RPMI7951 (cell line): ENCODE measurements at regions not wholly inside any gene's neighbourhood (a gene's known extent, or its start where the extent isn't known, plus 50 kb on each side); places are given as distances from the start of the nearest gene placed in this dataset.

Experiments
- DNase-seq: peaks from one replicate; pipeline ENCODE4 v3.0.0-alpha.2; 2012; ENCODE audit warnings: low read depth

DNA sequence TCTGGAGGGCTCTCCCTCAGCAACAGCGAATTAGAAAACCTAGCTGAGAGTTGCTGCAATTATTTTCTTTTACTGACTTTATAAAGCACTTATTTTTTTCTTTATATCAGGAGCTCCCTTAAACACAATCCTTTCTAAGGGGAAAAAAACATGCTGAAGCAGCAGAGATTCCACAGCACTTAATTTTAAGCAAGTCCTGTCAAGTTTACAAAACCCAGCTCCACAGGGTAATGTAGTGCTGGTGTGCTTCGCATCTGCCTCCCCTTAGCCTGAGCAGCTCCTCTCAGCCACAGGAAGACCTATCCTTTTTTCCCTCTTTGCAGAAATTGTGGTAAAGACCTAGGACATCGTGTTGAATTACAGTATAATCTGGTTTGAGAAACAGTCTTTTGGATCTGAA is 208.1 kb upstream of the SYNDIG1 start:
- DNase-seq, result no peak

- DNase-seq, result peak; percentile 89
Observed at GRCh38 chr20:24257171-24257570, 212.3 kb upstream of the SYNDIG1 start.

DNA sequence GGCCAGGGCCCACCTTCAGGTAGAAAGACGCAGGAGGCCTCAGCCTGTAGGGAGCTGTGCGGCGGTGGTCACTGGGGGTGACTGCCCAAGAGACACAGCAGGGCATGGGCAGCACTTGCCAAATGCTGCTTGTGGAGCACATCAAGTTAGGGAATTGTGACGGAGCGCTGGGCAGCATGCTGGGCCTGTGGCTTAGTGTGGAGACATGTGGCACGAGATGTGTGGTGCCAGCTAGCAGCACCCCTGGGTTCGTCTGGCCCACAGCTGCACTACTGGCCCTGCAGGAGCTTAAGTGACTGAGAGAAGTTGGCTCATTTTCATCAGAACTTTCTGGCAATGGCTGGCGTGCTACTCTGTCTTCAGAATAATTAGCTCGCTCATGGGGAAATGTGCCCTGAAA is 213.1 kb upstream of the SYNDIG1 start:
- no peak for DNase-seq

DNA sequence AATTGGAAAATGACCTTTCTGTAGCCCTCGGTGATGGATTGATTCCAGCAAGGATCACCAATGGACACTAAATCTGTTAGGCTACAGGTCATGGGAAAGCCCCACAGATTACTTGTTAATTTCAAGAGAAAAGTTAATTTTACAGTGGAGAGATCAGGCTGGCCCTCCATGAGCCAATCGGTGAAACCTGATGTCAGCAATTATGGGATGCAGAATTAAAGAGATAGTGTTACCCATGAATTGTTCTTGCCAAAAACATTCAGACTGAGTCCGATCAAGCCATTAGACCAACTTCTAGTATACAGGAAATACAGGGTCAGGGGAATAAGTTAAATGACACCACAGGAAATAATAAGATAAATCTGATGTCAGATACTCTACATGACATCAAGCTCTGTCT is 214.9 kb upstream of the SYNDIG1 start:
- no peak for DNase-seq

DNA sequence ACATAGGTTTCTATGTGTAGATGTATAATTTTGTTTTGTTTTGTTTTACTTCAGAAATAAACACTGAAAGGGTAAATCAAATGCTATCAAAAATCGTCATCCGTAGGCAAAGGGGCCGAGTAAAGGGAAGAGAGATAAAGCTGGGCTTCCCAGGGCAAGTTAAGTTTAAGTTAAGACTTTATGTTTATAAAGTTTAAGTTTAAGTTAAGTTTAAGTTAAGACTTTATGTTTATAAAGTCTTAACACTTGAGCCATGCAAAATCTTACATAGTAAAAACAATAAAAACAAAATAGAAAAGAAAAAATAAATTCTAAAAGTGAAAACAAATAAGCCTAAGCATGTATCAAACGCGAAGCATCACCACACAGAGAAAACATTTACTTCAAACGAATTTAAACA is 216.1 kb upstream of the SYNDIG1 start:
- no peak for DNase-seq

GRCh38 chr20:24245094-24245493 is 224.3 kb upstream of the SYNDIG1 start:
- DNase-seq, result no peak

GRCh38 chr20:24242763-24243162 is 226.7 kb upstream of the SYNDIG1 start:
- no peak for DNase-seq

- DNase-seq, result no peak
Observed at GRCh38 chr20:24241466-24241865, 228.0 kb upstream of the SYNDIG1 start.

- no peak for DNase-seq
Observed at GRCh38 chr20:24236963-24237362, 232.5 kb upstream of the SYNDIG1 start.

GRCh38 chr20:24236201-24236600 is 233.2 kb upstream of the SYNDIG1 start:
- DNase-seq, result peak; percentile 55

DNA sequence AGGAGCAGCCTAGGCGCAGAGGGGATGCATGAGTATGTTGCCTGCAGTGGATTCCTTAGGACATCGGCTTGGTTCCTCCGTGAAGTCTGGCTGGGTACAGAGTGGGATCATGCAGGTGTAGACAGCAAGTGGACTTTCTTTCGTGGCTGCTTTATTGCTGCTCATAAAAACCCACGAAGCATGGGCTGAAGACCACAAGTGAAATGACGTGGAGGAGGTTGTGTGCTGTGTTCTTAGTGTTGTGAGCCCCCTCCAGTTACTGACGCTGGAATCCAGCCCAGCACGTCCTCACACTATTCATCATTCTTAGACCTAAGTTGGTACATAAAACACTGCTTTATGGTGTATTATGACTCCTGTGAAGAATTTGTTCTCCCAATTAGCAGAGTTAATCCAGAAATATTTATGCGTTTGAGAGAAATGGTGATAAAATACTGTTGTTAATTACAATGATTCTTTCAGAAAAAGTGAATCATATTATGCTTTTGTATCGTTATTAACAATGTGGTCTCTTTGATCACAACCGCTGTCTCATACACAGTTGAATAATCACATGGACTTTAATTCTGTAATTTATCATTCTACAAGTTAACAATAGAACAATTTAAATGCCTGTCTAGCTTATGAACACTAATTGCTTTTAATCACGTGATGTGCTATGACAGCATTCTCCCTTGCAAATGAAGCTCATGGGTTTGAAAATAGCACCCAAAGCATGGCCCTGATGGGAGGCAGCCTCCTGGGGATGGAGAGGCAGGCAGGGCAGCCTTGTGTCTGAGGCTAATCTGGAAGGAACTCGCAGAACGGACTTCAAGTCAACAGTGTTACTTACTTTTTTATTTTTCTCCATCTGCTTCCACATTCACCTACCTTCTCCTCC is 233.9 kb upstream of the SYNDIG1 start:
- no peak for DNase-seq

DNA sequence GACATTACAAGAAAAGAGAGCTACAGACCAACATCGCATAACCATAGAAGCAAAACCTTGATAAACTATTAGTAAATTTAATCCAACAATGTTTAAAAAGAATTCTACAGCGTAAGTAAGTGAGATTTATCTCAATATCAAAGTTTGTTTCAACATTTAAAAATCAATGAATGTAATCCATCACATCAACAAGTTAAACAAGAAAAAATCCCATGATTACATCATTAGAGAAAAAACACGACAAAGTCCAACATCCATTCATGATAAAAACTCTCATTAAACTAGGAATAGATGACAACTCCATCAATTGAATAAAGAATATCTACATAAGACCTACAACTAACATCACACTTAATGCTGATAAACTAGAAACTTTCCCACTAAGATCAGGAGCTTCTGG is 239.0 kb upstream of the GGTLC1 start:
- no peak for DNase-seq

DNA sequence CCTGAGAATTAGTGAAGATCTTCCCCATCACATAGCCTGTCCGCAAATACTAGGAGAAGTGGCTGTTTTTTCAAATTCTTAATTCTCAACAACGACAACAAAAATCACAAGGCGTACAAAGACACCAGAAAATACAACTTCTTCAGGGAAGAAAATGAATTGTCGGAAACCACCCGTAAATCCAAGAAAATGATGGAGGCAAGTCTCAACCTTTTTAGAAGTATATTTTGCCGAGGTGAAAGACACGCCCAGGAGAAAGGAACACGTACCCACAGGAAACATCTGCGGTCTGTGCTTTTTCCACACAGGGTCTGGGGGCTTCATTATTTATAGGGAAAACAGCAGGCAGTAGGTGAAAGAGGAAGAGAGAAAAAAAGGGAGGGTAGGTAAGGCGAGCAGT is 223.9 kb upstream of the GGTLC1 start:
- DNase-seq, result no peak

- no peak for DNase-seq
Observed at GRCh38 chr20:24211972-24212371, 223.4 kb upstream of the GGTLC1 start.

GRCh38 chr20:24210356-24210755 is 221.8 kb upstream of the GGTLC1 start:
- no peak for DNase-seq

DNA sequence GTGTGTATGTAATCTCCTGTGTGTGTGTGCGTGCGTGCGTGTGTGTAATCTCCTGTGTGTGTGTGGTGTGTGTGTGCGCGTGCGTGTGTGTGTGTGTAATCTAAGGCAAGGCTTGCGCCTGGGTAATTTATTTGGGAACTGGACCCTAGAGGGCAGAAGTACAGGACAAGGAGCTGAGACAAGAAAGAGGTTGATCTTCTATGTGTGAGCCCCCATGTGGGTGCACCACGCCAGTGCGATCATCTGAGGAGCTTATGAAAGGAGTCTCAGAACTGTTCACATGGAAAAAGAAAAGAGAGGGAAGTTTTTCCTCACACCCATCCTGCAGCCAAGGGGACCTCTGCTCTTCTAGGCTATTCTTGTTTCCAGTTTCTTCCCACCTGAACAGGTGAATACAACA is 220.1 kb upstream of the GGTLC1 start:
- DNase-seq, result peak; percentile 37

GRCh38 chr20:24207803-24208300 is 219.3 kb upstream of the GGTLC1 start:
- DNase-seq, result no peak

DNA sequence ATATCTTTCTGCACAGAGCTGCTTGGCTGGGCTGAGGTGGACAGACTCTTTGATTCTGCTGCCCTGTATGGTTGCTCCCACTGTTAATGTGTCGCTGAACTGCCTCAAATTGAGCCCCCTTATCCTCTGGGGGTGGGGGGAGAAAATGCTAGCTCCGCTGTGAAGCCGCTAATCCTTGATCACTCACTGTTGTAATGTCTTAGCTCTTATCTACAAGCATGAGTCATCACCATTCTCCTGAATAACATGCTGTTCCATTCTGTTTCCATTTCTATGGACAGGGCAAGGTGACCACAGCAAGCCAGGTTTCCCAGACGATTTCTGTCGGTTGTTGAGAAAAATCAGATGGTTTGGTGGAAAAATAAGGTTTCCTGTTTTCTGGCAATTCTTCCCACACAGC is 218.4 kb upstream of the GGTLC1 start:
- DNase-seq, result peak; percentile 56

GRCh38 chr20:24203526-24204183 is 215.1 kb upstream of the GGTLC1 start:
- no peak for DNase-seq

DNA sequence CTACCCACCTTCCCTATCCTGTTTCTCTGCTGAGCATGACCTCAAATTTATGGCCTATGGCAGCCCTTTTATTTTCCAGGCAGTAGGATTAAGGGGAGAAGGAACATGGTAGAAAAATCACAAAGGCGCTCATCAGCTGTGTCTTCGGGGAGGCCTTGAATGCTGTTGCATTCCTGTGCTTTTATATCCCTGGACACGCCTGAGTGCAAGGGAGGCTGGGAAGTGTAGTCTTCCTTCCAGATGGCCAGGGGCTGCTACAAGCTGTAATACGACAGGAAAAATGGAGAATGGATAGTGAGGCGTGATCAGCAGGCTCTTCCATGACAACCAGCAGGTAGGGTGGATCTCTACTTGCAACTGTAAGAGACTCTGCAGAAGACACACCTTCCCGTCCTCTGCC is 210.9 kb upstream of the GGTLC1 start:
- DNase-seq, result no peak

- DNase-seq, result peak; percentile 76
Observed at GRCh38 chr20:24194143-24194542, 205.6 kb upstream of the GGTLC1 start.

DNA sequence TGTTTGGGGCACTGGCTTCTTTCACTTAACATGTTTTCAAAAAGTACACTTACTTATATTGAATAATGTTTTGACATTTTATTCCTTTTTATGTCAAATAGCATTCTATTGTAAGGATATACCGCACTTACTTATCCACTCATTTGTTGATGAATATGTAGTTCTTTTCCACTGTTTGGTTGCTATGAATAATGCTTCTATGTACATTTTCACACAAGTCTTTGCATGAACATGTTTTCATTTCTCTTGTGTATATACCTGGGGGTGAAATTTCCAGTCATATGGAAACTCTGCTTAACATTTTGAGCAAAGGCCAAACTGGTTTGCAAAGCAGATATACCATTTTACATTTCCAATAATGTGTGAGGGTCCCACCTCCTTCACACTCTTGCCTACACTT is 202.3 kb upstream of the GGTLC1 start:
- no peak for DNase-seq

DNA sequence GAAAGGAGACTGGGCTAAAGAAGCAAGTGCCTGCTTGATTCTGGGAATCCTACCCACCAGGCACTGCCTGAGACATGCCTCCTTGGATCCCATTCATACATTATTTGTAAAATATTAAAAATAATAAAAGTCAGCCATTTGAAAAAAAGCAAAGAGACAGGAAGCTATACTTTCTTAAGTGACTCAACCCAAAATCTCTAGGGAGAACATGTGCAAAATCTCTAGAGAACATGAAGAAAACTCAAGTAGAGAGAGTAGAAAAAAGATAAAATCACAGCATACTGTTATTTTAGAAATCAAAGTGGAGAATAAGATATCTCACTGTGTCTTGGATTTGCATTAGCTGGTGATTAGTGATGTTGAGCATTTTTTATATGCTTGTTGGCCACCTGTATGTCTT is 197.2 kb upstream of the GGTLC1 start:
- DNase-seq, result no peak
